ENCODE measurements at regions not wholly inside any gene's neighbourhood (a gene's known extent, or its start where the extent isn't known, plus 50 kb on each side); places are given as distances from the start of the nearest gene placed in this dataset.

DNA sequence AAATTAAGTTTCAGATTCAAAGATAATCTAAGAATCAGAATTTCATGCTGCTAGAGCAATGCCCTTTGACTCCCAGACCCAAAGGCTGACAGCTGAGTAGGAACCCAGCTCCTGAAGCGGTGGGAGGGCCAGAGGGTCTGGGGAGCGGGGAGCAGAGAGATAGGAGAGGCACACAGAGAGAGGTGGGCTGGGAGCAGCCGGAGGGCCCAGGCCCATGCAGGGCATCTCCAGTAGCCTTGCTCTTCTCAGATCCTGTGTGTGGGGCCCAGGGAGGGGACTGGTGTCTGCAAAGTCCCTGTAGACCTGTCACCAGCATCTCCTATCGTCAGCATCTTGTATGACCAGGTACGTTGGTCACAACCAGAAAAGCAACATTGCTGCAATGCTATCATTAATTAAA, 75.3 kb upstream of the OLFM1 start:
- Histone ChIP-seq H3K36me3 (replicated peaks in 1 of 2; ENCODE audit: insufficient read depth in 1 of 2, low read depth in 2 of 2) (no peaks in the 10 kb centered on the region), H3K27me3 (no peaks in the 10 kb centered on the region), H3K9me3 (no peaks in the 10 kb centered on the region), H3K4me1 (no peaks in the 10 kb centered on the region), H3K4me3 (no peak overlapping the region), H3K27ac (no peak overlapping the region)
- DNase-seq: no peak
- TF ChIP-seq, protein P1, sequence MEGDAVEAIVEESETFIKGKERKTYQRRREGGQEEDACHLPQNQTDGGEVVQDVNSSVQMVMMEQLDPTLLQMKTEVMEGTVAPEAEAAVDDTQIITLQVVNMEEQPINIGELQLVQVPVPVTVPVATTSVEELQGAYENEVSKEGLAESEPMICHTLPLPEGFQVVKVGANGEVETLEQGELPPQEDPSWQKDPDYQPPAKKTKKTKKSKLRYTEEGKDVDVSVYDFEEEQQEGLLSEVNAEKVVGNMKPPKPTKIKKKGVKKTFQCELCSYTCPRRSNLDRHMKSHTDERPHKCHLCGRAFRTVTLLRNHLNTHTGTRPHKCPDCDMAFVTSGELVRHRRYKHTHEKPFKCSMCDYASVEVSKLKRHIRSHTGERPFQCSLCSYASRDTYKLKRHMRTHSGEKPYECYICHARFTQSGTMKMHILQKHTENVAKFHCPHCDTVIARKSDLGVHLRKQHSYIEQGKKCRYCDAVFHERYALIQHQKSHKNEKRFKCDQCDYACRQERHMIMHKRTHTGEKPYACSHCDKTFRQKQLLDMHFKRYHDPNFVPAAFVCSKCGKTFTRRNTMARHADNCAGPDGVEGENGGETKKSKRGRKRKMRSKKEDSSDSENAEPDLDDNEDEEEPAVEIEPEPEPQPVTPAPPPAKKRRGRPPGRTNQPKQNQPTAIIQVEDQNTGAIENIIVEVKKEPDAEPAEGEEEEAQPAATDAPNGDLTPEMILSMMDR (IDR thresholded peaks at IDR 0.05): no peak
- no peak for TF ChIP-seq POLR2A (IDR thresholded peaks at IDR 0.05)
- WGBS, 2 donors: 63 to 64% methylated on average over 5 of the region's 5 CpGs
- intact Hi-C loops (cut with DNase I): no loop called here
- ATAC-seq: no peak

DNA sequence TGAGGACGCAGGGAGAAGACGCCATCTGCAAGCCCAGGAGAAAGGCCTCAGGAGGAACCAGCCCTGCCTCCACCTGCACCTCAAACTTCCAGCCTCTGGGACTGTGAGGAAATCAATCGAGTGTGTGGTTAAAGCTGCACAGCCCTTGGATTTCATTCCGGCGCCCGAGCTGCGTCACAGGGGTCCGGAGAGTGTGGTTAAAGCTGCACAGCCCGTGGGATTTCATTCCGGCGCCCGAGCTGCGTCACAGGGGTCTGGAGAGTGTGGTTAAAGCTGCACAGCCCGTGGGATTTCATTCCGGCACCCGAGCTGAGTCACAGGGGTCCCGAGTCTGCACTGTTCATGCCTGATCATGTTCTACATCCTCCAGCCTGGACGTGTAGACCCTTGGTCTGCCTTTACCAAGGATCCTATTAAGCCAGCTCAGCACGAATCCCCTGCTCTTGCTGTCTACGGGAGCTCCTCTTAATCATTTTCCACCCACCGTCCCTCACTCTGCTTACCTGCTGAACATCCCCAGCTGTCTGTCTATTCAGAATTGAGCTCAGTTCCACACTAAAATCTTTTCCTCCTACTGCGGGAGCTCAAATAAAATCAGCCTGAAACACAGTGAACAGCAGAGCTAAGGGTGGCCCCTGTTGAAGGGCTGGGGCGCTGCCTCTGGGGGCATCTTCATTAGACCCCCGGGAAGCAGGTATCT, 73.0 kb upstream of the OLFM1 start:
- intact Hi-C loops (cut with DNase I): no loop called here
- Histone ChIP-seq H3K27me3 (no peaks in the 10 kb centered on the region), H3K36me3 (replicated peaks in 1 of 2; ENCODE audit: insufficient read depth in 1 of 2, low read depth in 2 of 2) (no peaks in the 10 kb centered on the region), H3K4me3 (no peak overlapping the region), H3K27ac (no peak overlapping the region), H3K4me1 (no peaks in the 10 kb centered on the region), H3K9me3 (no peaks in the 10 kb centered on the region)
- TF ChIP-seq, protein P1 (IDR thresholded peaks at IDR 0.05): no peak
- TF ChIP-seq POLR2A (IDR thresholded peaks at IDR 0.05): no peak
- DNase-seq (no peak), ATAC-seq (no peak)
- 61 to 64% methylated on average over 22 to 24 of the region's 24 CpGs for WGBS, 2 donors

DNA sequence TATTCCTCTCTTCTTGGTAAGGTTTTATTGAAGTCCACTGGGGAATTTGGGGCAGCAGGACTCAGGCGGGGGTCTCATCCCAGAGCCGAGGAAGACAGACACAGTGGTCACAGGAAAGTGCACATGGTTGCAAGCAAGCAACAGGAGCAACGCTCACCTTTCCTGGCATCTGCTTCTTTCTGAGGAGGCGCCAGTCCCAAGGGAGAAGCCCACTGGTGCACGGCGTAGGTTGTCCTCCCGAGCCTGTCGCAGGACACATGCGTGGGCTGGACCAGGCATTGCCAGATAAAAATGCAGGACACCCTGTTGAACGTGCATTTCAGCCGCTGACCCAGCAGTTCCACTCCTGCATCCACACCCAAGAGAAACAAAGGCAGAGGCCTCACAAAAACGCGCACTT, 72.4 kb upstream of the OLFM1 start:
- H3K9me3 ChIP-seq: no peaks in the 10 kb centered on the region
- ATAC-seq: no peak
- WGBS, 2 donors: 56 to 69% methylated on average over 6 to 13 of the region's 13 CpGs
- no peak overlapping the region for H3K27ac ChIP-seq
- intact Hi-C loops (cut with DNase I): no loop called here
- no peaks in the 10 kb centered on the region for H3K27me3 ChIP-seq
- no peaks in the 10 kb centered on the region for H3K4me1 ChIP-seq
- no peaks in the 10 kb centered on the region for H3K36me3 ChIP-seq (replicated peaks in 1 of 2; ENCODE audit: insufficient read depth in 1 of 2, low read depth in 2 of 2)
- TF ChIP-seq POLR2A (IDR thresholded peaks at IDR 0.05): no peak
- TF ChIP-seq, protein P1 (IDR thresholded peaks at IDR 0.05): no peak
- no peak for DNase-seq
- no peak overlapping the region for H3K4me3 ChIP-seq

DNA sequence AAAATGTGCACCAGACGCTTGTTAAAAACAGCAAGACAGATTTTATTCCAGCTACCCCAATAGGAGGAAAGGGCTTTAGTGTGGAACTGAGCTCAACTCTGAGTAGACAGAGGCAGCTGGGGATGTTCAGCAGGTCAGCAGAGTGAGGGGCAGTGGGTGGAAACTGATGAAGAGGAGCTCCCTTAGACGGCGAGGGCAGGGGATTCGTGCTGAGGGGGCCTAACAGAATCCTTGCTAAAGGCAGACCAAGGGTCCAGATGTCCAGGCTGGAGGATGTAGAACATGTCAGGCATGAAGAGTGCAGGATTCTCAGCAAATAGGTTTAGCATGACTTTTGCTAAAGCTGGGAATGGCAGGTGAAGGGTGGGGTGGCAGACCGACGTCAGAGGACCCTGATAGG, 71.9 kb upstream of the OLFM1 start:
- Histone ChIP-seq H3K4me3 (no peak overlapping the region), H3K27ac (no peak overlapping the region), H3K27me3 (no peaks in the 10 kb centered on the region), H3K36me3 (replicated peaks in 1 of 2; ENCODE audit: insufficient read depth in 1 of 2, low read depth in 2 of 2) (no peaks in the 10 kb centered on the region), H3K9me3 (no peaks in the 10 kb centered on the region), H3K4me1 (no peaks in the 10 kb centered on the region)
- intact Hi-C loops (cut with DNase I): no loop called here
- 39 to 48% methylated on average over 6 of the region's 6 CpGs for WGBS, 2 donors
- TF ChIP-seq POLR2A (IDR thresholded peaks at IDR 0.05): no peak
- TF ChIP-seq, protein P1 (IDR thresholded peaks at IDR 0.05): no peak
- no peak for DNase-seq
- no peak for ATAC-seq

DNA sequence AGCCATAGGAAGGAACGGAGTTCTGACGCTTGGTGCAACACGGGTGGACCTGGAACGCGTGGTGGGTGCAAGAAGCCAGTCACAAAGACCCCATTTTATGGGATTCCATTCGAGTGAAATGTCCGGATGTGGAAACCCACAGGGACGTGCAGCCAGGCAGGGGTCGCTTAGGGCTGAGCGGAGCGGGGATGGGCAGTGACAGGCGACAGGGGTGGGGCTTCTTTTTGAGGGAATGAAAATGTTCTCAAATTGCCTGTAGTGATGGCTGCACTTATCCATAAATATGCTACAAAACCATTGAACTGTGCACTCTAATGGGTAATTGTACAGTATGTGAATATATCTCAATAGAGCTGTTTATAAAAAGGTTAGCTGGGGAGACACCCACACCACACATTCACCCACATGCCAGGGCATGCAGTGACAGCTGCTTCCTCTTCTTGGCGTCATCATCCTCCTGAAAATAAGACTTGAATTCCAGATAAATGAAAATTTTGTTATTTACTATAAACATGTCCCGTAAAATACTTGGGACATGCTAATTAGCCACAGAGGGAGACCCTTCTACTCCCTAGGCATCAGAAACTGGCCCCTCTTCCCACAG, 71.3 kb upstream of the OLFM1 start:
- H3K9me3 ChIP-seq: no peaks in the 10 kb centered on the region
- H3K4me1 ChIP-seq: no peaks in the 10 kb centered on the region
- no peak overlapping the region for H3K4me3 ChIP-seq
- ATAC-seq (no peak), DNase-seq (no peak)
- WGBS, 2 donors: 64 to 73% methylated on average over 14 of the region's 14 CpGs
- intact Hi-C loops (cut with DNase I): no loop called here
- no peak overlapping the region for H3K27ac ChIP-seq
- TF ChIP-seq POLR2A (IDR thresholded peaks at IDR 0.05): no peak
- H3K27me3 ChIP-seq: no peaks in the 10 kb centered on the region
- H3K36me3 ChIP-seq (replicated peaks in 1 of 2; ENCODE audit: insufficient read depth in 1 of 2, low read depth in 2 of 2): no peaks in the 10 kb centered on the region
